SK-N-SH (cell line): ENCODE measurements at regions not wholly inside any gene's neighbourhood (a gene's known extent, or its start where the extent isn't known, plus 50 kb on each side); places are given as distances from the start of the nearest gene placed in this dataset.

Source experiments
- CTCF ChIA-PET: fragments of 300-600, 350-600 bp; formaldehyde crosslinking; extraction: SDS; loops from one replicate; lab custom pipeline; 2021; lab: Yijun Ruan, JAX
- POLR2A ChIA-PET: fragments of 350-600 bp; sonication (Branson Sonifier 250); formaldehyde crosslinking; extraction: SDS; loops from one replicate; lab custom pipeline; 2020; ENCODE audit warnings: antibody characterized with exemption, inconsistent platforms; lab: Yijun Ruan, JAX
- DNase-seq: peaks from one replicate; pipeline ENCODE4 v3.0.0; 2012
- H2AFZ ChIP-seq: fragments of 200-600 bp; sonication (generic); 2 replicates; pipeline ENCODE4 v1.8.1; 2016; ENCODE audit warnings: antibody characterized with exemption, mild to moderate bottlenecking, low read depth
- H3F3A ChIP-seq: fragments of 200-600 bp; sonication (generic); replicated peaks from 2 replicates; pipeline ENCODE3; 2016; ENCODE audit warnings: antibody characterized with exemption, mild to moderate bottlenecking; ENCODE audit not compliant: insufficient read depth
- H3K27ac ChIP-seq, 2 experiments: fragments of 200-500 bp in 1 of 2; fragments of 200-600 bp in 1 of 2; sonication (Bioruptor generic) in 1 of 2; sonication (generic), shearing (Covaris generic) in 1 of 2; 2 replicates each; pipeline versions ENCODE4 v1.5.1 to v1.6.1; 2014 to 2016; ENCODE audit warnings: low read depth in 2 of 2, inconsistent platforms in 1 of 2, low read length in 1 of 2, mild to moderate bottlenecking in 1 of 2, mixed read lengths in 1 of 2
- H3K27me3 ChIP-seq: fragments of 200-600 bp; sonication (generic), shearing (Covaris generic); 2 replicates; pipeline ENCODE4 v1.6.1; 2016; ENCODE audit warnings: mixed run types; ENCODE audit not compliant: insufficient read depth
- H3K36me3 ChIP-seq, 2 experiments: fragments of 200-500 bp in 1 of 2; fragments of 200-600 bp in 1 of 2; sonication (Bioruptor generic) in 1 of 2; sonication (generic) in 1 of 2; replicated peaks in 1 of 2; 2 replicates each; pipeline versions ENCODE3 to v1.5.1; 2014 to 2016; ENCODE audit warnings: low read length in 1 of 2, mild to moderate bottlenecking in 1 of 2; ENCODE audit not compliant: insufficient read depth in 2 of 2, control insufficient read depth in 1 of 2
- H3K4me1 ChIP-seq, 2 experiments: fragments of 200-500 bp in 1 of 2; fragments of 200-600 bp in 1 of 2; sonication (Bioruptor generic) in 1 of 2; sonication (generic), shearing (Covaris generic) in 1 of 2; 2 replicates each; pipeline versions ENCODE4 v1.5.1 to v1.6.1; 2014 to 2016; ENCODE audit warnings: low read depth in 1 of 2, low read length in 1 of 2, mixed run types in 1 of 2; ENCODE audit not compliant: insufficient read depth in 2 of 2, control insufficient read depth in 1 of 2
- H3K4me2 ChIP-seq: fragments of 200-600 bp; sonication (generic), shearing (Covaris generic); 2 replicates; pipeline ENCODE4 v1.6.1; 2017; ENCODE audit warnings: mixed run types
- H3K4me3 ChIP-seq, 2 experiments: fragments of 200-500 bp in 1 of 2; fragments of 200-600 bp in 1 of 2; sonication (Bioruptor generic) in 1 of 2; sonication (generic), shearing (Covaris generic) in 1 of 2; 2 replicates each; pipeline versions ENCODE4 v1.5.1 to v1.8.1; 2014 to 2016; ENCODE audit warnings: low read depth in 2 of 2, inconsistent platforms in 1 of 2, low read length in 1 of 2, mild to moderate bottlenecking in 1 of 2, mixed read lengths in 1 of 2, moderate library complexity in 1 of 2
- H3K79me2 ChIP-seq: fragments of 200-600 bp; sonication (generic); 2 replicates; pipeline ENCODE4 v1.8.1; 2017; ENCODE audit warnings: mild to moderate bottlenecking; ENCODE audit not compliant: insufficient read depth
- H3K9ac ChIP-seq: fragments of 200-600 bp; sonication (generic); 2 replicates; pipeline ENCODE4 v1.6.1; 2017; ENCODE audit warnings: mixed run types
- H3K9me2 ChIP-seq: fragments of 200-600 bp; sonication (generic); 2 replicates; pipeline ENCODE4 v1.6.1; 2017; ENCODE audit warnings: mixed run types
- H3K9me3 ChIP-seq: fragments of 200-600 bp; sonication (generic); 2 replicates; pipeline ENCODE4 v1.6.1; 2017; ENCODE audit warnings: mixed run types, mild to moderate bottlenecking, moderate library complexity
- H4K20me1 ChIP-seq: fragments of 200-600 bp; sonication (generic); 2 replicates; pipeline ENCODE4 v1.6.1; 2017; ENCODE audit warnings: mild to moderate bottlenecking, mixed run types; ENCODE audit not compliant: insufficient read depth
- EZH2phosphoT487 ChIP-seq: fragments of 200-600 bp; sonication (generic); IDR thresholded peaks from 2 replicates; pipeline ENCODE4 v1.6.1; 2017; ENCODE audit warnings: low read depth, mixed run types, mild to moderate bottlenecking, antibody characterized with exemption, moderate library complexity, borderline replicate concordance
- FOXJ3 ChIP-seq: sonication (generic); formaldehyde crosslinking; IDR thresholded peaks from 2 replicates; pipeline ENCODE4 v1.5.1; 2020; ENCODE audit warnings: mild to moderate bottlenecking, missing genetic modification reagents
- GATA2 ChIP-seq: sonication (generic); formaldehyde crosslinking; IDR thresholded peaks from 2 replicates; pipeline ENCODE4 v1.5.0; 2020; ENCODE audit warnings: mild to moderate bottlenecking, missing genetic modification reagents
- JUND ChIP-seq: IDR thresholded peaks from 2 replicates; pipeline ENCODE4 v1.4.0; 2012
- MEF2A ChIP-seq: IDR thresholded peaks from 2 replicates; pipeline ENCODE4 v1.4.0; 2012; ENCODE audit warnings: low read depth, borderline replicate concordance
- NFIC ChIP-seq: IDR thresholded peaks from 2 replicates; pipeline ENCODE4 v1.4.0; 2012; ENCODE audit warnings: borderline replicate concordance
- PBX3 ChIP-seq: IDR thresholded peaks from 2 replicates; pipeline ENCODE4; 2012
- RFX5 ChIP-seq: IDR thresholded peaks from 2 replicates; pipeline ENCODE4 v1.6.1; 2012; ENCODE audit warnings: mild to moderate bottlenecking, improper control_type of control experiment, low read length
- TCF12 ChIP-seq: IDR thresholded peaks from 2 replicates; pipeline ENCODE4 v1.4.0; 2012
- TEAD4 ChIP-seq: IDR thresholded peaks from 2 replicates; pipeline ENCODE4 v1.4.0; 2012; ENCODE audit warnings: mild to moderate bottlenecking, borderline replicate concordance; ENCODE audit not compliant: insufficient read depth
- USF1 ChIP-seq: IDR thresholded peaks from 2 replicates; pipeline ENCODE4 v1.4.0; 2012; ENCODE audit warnings: low read depth, borderline replicate concordance
- USF2 ChIP-seq: fragments of 150-350 bp; IDR thresholded peaks from 2 replicates; pipeline ENCODE4 v1.6.1; 2017; ENCODE audit warnings: antibody characterized with exemption, low read length, low read depth, borderline replicate concordance
- YY1 ChIP-seq: IDR thresholded peaks from 2 replicates; pipeline ENCODE4 v1.4.0; 2012; ENCODE audit warnings: low read depth, mild to moderate bottlenecking
- ZBTB33 ChIP-seq: IDR thresholded peaks from 2 replicates; pipeline ENCODE4 v1.4.0; 2012; ENCODE audit warnings: low read depth, borderline replicate concordance
- WGBS: methylation state at CpG from one replicate; pipeline ENCODE4 v1.1.6; 2017; ENCODE audit warnings: low lambda C conversion rate; 5-methylcytosine and 5-hydroxymethylcytosine counted together

GRCh38 chr1:70674941-70675685 lies 264.0 kb downstream of the CTH start (continued):
- TF ChIP-seq ZBTB33 (no peak), NFIC (no peak), MEF2A (no peak), FOXJ3 (CRISPR knock-in tag) (no peak), RFX5 (no peak), PBX3 (no peak), JUND (no peak), TEAD4 (no peak), TCF12 (no peak), GATA2 (no peak)

GRCh38 chr1:70675737-70676156 lies 264.7 kb downstream of the CTH start:
- H3K27ac ChIP-seq = no peak overlapping the region
- H3F3A ChIP-seq = no peaks in the 10 kb centered on the region
- POLR2A ChIA-PET = no interaction called here
- H3K4me1 ChIP-seq = peaks cover 0 to 3% of the 10 kb centered on the region in 2 experiments; a peak in 1 of 4 replicates
- H3K9me2 ChIP-seq = no peaks in the 10 kb centered on the region
- no peaks in the 10 kb centered on the region for H3K79me2 ChIP-seq
- CTCF ChIA-PET = interaction anchor here (6.7 kb wide), 1 partner anchor 10 kb away, joined by 47 read pairs; no protein-coding TSS in a partner anchor
- H3K9me3 ChIP-seq = no peaks in the 10 kb centered on the region
- no peak overlapping the region for H3K4me3 ChIP-seq
- H4K20me1 ChIP-seq = no peaks in the 10 kb centered on the region
- 92% methylated on average over 5 of the region's 5 CpGs for WGBS
- no peak overlapping the region for H3K4me2 ChIP-seq
- H3K27me3 ChIP-seq = no peaks in the 10 kb centered on the region
- no peak for TF ChIP-seq USF2
- TF ChIP-seq USF1 = no peak
- no peak for TF ChIP-seq FOXJ3 (CRISPR knock-in tag)
- TF ChIP-seq EZH2phosphoT487 = no peak
- no peak for TF ChIP-seq MEF2A
- no peak for TF ChIP-seq YY1
- no peak for TF ChIP-seq ZBTB33
- no peak overlapping the region for H2AFZ ChIP-seq
- no peak overlapping the region for H3K9ac ChIP-seq
- no peaks in the 10 kb centered on the region for H3K36me3 ChIP-seq
- DNase-seq = no peak
